ENCODE measurements at regions not wholly inside any gene's neighbourhood (a gene's known extent, or its start where the extent isn't known, plus 50 kb on each side); places are given as distances from the start of the nearest gene placed in this dataset.

- no peak for DNase-seq (ENCODE audit: extremely low read depth in 1 of 2, low read depth in 1 of 2)
Observed at GRCh38 chr13:103326326-103326725, 260.1 kb upstream of the SLC10A2 start.

- DNase-seq (ENCODE audit: extremely low read depth in 1 of 2, low read depth in 1 of 2): no peak
Observed at GRCh38 chr13:103325672-103326071, 259.5 kb upstream of the SLC10A2 start.

- no peak for DNase-seq (ENCODE audit: extremely low read depth in 1 of 2, low read depth in 1 of 2)
Observed at GRCh38 chr13:103324641-103325040, 258.4 kb upstream of the SLC10A2 start.

- DNase-seq (ENCODE audit: extremely low read depth in 1 of 2, low read depth in 1 of 2): no peak
Observed at GRCh38 chr13:103315711-103316110, 249.5 kb upstream of the SLC10A2 start.

GRCh38 chr13:103312467-103312866, 246.2 kb upstream of the SLC10A2 start:
- DNase-seq (ENCODE audit: extremely low read depth in 1 of 2, low read depth in 1 of 2): no peak

- DNase-seq (ENCODE audit: extremely low read depth in 1 of 2, low read depth in 1 of 2): no peak
Observed at GRCh38 chr13:103308667-103309066, 242.4 kb upstream of the SLC10A2 start.

GRCh38 chr13:103306163-103306562, 239.9 kb upstream of the SLC10A2 start:
- DNase-seq (ENCODE audit: extremely low read depth in 1 of 2, low read depth in 1 of 2): no peak

GRCh38 chr13:103303078-103303651, 236.9 kb upstream of the SLC10A2 start:
- DNase-seq (ENCODE audit: extremely low read depth in 1 of 2, low read depth in 1 of 2): no peak

- no peak for DNase-seq (ENCODE audit: extremely low read depth in 1 of 2, low read depth in 1 of 2)
Observed at GRCh38 chr13:103302676-103303075, 236.5 kb upstream of the SLC10A2 start.

- no peak for DNase-seq (ENCODE audit: extremely low read depth in 1 of 2, low read depth in 1 of 2)
Observed at GRCh38 chr13:103299079-103299478, 232.9 kb upstream of the SLC10A2 start.

- DNase-seq (ENCODE audit: extremely low read depth in 1 of 2, low read depth in 1 of 2): no peak
Observed at GRCh38 chr13:103297083-103297482, 230.9 kb upstream of the SLC10A2 start.

- no peak for DNase-seq (ENCODE audit: extremely low read depth in 1 of 2, low read depth in 1 of 2)
Observed at GRCh38 chr13:103291798-103292572, 225.8 kb upstream of the SLC10A2 start.

- DNase-seq (ENCODE audit: extremely low read depth in 1 of 2, low read depth in 1 of 2): no peak
Observed at GRCh38 chr13:103291226-103291625, 225.0 kb upstream of the SLC10A2 start.

GRCh38 chr13:103289681-103290080, 223.5 kb upstream of the SLC10A2 start:
- DNase-seq (ENCODE audit: extremely low read depth in 1 of 2, low read depth in 1 of 2): no peak

GRCh38 chr13:103288114-103288513, 221.9 kb upstream of the SLC10A2 start:
- DNase-seq (ENCODE audit: extremely low read depth in 1 of 2, low read depth in 1 of 2): no peak

- no peak for DNase-seq (ENCODE audit: extremely low read depth in 1 of 2, low read depth in 1 of 2)
Observed at GRCh38 chr13:103287659-103288058, 221.4 kb upstream of the SLC10A2 start.

GRCh38 chr13:103284466-103284865, 218.2 kb upstream of the SLC10A2 start:
- no peak for DNase-seq (ENCODE audit: extremely low read depth in 1 of 2, low read depth in 1 of 2)

- no peak for DNase-seq (ENCODE audit: extremely low read depth in 1 of 2, low read depth in 1 of 2)
Observed at GRCh38 chr13:103283451-103283820, 217.2 kb upstream of the SLC10A2 start.

- no peak for DNase-seq (ENCODE audit: extremely low read depth in 1 of 2, low read depth in 1 of 2)
Observed at GRCh38 chr13:103282571-103283450, 216.6 kb upstream of the SLC10A2 start.

GRCh38 chr13:103277959-103278694, 211.9 kb upstream of the SLC10A2 start:
- no peak for DNase-seq (ENCODE audit: extremely low read depth in 1 of 2, low read depth in 1 of 2)
